ENCODE measurements at regions not wholly inside any gene's neighbourhood (a gene's known extent, or its start where the extent isn't known, plus 50 kb on each side); places are given as distances from the start of the nearest gene placed in this dataset.
A peak's percentile ranks its signal among the peaks of the same experiment; 100 is the strongest.
"Not testable (repeated sequence)": the region's sequence is repeated elsewhere in the genome, so short reads cannot be mapped to it uniquely, and the experiment has no call there.

GRCh38 chr7:79531905-79532664 lies 78.6 kb upstream of the MAGI2 start:
- no peak for DNase-seq

GRCh38 chr7:79531116-79531515 lies 77.6 kb upstream of the MAGI2 start:
- DNase-seq, result no peak

DNA sequence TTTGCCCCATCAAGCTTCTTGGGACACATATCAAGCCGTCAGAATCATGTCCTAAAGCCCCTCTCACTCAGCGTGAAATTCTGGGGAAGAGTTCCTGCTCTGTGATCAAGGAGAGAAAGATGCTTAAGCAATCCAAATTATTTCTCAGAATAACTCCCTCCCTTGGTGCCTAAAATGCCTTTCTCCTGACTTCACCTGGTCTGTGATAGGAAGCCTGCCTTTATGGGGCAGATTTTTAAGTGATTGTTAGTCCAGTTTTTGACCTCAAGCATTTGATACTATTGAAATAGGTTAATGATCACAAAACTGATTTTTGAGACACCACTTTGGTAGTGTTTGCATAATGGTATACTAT lies 76.4 kb upstream of the MAGI2 start:
- DNase-seq, result no peak

GRCh38 chr7:79529214-79529880 lies 75.9 kb upstream of the MAGI2 start:
- DNase-seq, result no peak

DNA sequence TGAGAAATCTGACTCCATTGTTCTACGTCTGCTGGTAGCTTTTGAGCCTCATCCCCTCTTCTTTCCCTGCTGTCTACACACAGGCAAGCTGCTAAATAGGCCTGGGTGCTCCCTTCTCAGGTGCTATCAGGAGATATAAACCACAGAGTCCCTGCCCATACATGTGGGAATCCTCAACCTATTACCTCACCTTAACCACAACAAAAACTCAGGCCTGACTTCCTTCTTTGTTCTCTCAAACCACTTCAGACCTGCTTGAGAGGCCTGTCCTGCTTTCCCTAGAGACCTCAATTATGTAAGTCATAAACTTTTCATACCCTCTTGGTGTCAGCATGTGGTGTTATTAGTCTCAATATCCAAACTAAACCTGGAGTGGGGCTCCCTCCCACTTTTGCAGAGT lies 75.0 kb upstream of the MAGI2 start:
- peak; percentile 50 for DNase-seq

DNA sequence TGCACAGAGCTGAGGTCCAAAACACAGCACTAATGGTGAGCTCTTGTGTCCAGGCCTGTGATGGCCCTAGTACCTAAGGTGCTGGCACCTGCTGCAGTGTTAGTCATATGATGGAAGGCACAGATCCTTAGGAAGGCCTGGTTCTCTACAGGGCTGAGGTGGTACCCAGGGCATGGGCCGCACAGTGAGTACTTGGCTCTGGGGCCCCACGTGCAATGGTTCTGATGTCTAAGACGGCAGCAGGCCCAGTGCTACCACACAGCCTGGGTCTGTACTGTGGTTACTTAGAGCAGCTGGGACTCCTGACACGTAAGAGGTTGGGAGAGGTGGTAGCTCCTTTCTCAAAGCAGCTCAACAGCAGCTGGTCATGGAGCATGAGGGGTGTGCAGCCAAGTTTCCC lies 70.6 kb upstream of the MAGI2 start:
- DNase-seq, result no peak

GRCh38 chr7:79523436-79523835 lies 70.0 kb upstream of the MAGI2 start:
- no peak for DNase-seq

- no peak for DNase-seq
Observed at GRCh38 chr7:79520543-79520942, 67.1 kb upstream of the MAGI2 start.

GRCh38 chr7:79515358-79515757 lies 61.9 kb upstream of the MAGI2 start:
- no peak for DNase-seq

- DNase-seq, result no peak
Observed at GRCh38 chr7:79513261-79513660, 59.8 kb upstream of the MAGI2 start.

DNA sequence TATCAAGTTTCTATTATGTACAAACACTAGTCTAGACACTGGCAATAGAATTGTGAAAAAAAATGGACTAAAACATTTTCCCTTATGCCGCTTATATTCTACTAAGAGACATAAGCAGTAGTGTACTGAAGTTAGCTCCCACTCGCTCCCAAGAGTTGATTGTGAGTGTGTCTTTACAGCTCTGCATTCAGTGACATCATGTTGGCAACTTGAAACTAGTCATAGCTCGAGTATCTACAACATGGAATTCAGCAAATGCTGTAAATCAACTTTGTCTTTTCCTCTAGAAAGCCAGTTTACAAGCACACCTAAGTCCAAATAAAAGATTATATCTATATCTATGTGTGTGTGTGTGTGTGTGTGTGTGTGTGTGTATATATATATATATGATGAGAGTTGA lies 58.8 kb upstream of the MAGI2 start:
- no peak for DNase-seq

DNA sequence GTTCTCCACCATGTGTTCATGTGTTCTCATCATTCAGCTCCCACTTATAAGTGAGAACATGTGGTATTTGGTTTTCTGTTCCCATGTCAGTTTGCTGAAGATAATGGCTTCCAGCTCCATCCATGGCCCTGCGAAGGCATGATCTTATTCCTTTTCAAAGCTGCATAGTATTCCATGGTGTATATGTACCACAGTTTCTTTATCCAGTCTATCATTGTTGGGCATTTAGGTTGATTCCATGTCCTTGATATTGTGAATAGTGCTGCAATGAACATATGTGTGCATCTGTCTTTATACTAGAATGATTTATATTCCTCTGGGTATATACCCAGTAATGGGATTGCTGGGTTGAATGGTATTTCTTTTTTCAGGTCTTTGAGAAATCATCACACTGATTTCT lies 57.6 kb upstream of the MAGI2 start:
- DNase-seq, result not testable (repeated sequence)

GRCh38 chr7:79507131-79507530 lies 53.7 kb upstream of the MAGI2 start:
- no peak for DNase-seq

- no peak for DNase-seq
Observed at GRCh38 chr7:79506481-79506880, 53.0 kb upstream of the MAGI2 start.

- peak; percentile 43 for DNase-seq
Observed at GRCh38 chr7:79504607-79505389, 51.3 kb upstream of the MAGI2 start.
